ENCODE measurements at regions not wholly inside any gene's neighbourhood (a gene's known extent, or its start where the extent isn't known, plus 50 kb on each side); places are given as distances from the start of the nearest gene placed in this dataset.

DNA sequence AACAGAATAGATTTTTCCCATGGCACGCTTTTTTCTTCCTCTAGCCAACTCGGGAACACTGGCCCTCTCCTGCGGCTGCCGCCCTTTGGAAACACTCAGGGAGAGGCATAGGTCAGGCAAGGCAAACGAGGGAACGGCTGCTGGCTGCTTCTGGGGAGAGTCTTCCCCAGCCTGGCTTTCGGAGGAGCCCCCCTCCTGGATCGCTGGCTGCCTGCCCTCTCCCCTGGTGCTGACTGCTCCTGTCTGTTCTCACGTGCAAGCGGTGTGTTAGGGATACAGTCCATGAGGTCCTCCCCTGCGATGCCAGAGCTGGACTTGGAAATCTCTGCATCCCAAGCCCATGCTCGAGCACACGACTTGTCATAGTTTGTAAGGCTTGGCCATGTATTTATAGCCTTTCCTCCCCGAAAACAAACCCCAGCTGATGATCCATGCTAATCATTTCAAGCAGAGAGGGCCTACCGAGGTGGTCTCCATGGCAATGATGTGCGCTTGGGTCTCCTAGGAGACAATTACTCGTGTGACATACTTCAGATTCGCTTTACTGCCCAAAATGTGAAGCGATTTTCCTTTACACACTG lies 315.6 kb upstream of the ATP10A start:
- DNase-seq, result no peak

DNA sequence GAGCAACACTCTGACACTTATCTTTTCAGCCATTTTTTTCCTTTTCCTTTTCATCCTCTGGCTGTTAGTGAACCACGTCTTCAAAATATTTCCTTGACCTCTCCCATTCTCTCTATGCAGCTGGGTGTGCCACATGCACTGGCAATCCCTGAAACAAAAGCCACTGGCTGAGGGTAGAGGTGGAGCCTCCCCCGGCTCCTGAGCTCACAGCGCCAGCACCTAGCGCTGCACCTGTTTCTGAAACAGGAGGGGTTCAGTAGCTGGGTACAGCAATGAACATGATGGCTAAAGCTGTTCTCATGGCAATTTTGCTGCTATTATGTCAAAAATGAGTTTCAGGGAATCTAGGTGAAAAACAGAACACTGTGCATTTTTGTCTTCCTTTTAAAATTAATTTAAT lies 314.7 kb upstream of the ATP10A start:
- DNase-seq, result no peak

DNA sequence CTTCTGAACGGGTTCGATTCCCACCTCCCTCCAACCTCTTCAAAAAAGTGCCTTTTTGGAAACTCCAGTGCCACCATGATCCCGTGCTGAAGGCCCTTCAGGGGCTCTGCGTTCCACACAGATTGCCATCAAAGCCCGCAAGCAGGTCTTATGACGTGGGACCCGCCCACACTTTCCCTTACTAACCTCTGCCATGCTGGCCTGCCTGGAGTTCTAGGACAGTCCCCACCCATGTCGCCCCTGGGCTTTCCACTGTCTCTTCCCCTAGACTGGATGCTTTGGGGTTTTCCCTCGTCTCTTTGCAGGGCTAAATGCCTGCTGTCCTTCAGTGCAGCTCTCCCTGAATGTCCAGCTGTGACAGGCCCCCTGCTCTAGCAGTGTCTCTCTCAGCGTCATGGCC lies 313.7 kb upstream of the ATP10A start:
- no peak for DNase-seq

DNA sequence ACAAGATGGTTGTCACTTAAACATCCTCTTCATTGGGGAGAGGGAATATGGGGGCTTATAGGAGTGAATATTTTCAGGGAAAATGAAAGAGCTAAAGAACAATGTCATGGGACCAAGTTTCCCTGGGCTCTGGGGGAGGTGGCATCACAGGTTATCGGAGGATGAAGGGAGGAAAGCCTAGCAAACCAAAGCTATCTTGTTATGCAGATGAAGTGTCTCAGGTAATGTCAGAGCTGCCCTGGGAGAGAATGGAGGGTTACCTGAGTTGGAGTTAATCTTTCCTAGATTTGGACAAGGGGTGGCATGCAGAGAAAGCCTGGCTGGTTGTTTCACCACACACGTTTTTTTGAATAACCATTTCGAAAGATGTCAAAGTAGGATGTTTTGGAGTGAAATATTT lies 308.1 kb upstream of the ATP10A start:
- no peak for DNase-seq

DNA sequence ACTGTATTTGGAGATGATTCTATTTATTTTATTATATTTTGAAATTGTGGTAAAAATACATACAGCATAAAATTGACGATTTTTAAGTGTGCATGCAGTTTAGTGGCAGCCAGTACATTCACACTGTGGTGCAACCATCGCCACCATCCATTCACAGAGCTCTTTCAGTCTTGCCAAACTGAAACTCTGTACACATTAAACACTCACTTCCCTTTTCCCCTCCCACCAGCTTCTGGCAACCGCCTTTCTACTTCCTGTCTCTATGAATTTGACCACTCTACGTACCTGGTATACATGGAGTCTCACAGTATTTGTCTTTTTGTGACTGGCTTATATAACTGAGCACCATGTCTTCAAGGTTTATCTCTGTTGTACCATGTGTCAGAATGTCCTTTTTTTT lies 303.3 kb upstream of the ATP10A start:
- no peak for DNase-seq

DNA sequence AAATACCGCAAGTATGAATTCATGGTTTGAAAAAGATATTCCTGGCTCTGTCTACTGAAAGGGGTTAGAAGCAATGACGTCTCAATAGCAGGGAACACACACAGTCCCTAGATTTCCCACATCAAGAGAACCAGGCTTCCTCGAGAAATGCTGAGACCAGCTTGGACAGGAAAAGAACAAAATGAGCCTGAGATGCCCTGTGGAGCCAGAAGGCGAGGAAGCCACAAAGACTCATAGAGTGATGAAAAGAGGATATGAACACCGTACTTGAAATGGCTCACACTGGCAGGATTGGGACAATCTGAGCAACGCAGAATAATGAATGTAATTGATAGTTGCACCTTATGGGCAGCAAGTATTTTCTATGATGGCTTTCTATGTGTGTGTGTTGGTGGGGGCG lies 302.4 kb upstream of the ATP10A start:
- DNase-seq, result no peak

DNA sequence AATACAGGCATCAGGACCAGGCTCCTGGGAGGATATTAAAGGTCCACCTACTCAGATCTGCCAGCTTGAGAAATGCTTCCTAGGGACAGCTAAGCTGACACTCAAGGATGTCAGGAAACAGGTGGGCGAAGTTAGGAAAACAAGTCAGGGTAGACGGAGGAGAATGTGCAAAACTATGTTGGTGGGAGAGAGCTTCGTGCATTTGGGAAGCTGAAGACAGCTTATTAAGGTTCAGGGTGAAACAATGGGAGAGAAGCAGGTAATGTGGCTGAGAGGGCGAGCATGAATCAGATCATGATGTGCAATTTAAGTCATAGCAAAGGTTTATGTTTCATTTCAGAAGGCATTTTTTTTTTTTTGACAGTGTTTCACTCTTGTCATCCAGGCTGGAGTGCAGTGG lies 297.2 kb upstream of the ATP10A start:
- DNase-seq, result no peak

DNA sequence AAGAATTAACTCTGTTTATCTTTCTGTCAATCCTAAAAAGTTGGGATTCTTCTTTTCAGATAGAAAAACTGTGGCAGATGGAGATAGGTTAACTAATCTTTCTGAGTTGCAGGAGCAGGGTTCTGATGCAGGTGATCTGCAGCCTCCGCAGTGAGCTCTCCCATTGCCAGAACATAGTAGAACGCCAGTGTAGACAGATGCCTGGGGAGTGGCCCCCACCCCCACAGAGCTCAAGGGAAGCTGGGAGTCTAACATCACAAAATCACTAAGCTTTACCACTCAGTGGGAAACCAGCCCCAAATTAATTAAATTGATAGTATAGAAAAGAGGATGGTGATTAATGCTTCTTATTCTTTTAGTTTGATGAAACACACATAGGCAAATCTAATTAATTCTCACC lies 295.0 kb upstream of the ATP10A start:
- DNase-seq, result no peak

DNA sequence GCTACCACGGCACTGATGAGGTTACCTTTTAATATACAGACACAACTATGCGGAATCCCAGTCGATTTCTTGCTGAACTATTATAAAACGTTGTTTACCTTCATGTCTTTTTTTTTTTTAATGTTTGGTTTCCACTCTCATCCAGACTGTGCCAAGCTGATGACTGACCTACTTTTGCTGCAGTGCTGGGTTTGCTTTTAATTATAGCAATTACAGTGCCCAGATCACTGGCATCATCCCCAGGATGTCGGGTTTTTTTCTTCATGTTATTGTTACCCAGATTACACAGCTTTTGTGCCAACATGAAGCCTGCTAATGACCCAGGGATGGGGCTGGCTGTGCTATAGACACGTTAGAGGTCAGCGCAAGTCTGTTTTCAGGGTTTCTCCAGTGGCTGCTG lies 294.0 kb upstream of the ATP10A start:
- DNase-seq, result no peak

DNA sequence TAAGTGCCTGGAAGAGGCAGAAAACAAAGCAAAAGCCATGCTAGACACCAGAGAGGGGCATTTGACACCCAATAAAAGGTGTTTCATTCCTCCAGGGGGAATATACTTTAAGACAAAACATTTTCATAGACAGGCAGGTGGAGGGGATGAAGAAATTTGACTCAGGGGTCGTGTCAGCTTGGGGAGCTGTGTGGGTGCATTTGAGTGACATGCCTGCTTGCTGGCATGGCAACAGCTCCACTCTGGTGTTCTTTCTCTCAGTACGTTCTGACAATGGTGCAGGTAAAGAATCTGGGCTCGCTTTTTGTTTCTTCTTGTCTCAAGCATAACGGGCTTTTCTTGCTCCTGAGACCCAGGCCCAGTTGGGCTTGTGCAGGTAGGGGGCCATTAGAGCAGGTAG lies 292.9 kb upstream of the ATP10A start:
- no peak for DNase-seq

DNA sequence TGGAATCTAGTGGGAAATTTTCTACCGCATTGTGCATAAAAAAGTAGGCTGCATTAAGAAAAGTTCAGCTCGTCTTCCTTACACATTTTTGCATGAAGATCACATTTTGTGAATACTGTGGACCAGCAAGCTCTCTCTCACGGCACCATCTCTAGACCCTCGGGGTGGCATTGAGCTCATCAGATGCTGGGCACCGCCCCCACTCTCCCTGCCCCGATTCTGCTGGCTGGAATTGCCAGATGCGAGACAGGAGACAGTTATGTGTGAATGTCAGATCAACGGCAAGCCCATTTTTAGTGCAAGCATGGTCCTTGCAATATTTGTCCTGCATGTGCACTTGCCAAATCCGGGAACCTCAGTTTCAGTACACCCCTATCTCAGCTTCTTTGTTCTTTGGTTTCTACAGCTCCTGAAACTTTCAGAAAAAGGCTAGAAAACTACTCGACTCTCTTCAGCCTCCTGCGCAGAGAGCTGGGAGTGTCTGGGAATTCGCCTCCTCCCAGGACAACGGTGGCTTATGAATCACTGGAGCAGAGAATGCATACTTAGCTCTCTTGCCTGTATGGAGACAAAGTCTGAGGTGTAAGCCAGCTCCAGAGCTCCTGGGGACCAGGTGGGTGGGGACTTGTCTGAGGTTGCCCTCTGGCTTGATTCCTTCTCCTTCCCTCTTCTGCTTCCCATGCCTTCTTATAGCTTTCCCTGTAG lies 285.2 kb upstream of the ATP10A start:
- DNase-seq, result no peak

DNA sequence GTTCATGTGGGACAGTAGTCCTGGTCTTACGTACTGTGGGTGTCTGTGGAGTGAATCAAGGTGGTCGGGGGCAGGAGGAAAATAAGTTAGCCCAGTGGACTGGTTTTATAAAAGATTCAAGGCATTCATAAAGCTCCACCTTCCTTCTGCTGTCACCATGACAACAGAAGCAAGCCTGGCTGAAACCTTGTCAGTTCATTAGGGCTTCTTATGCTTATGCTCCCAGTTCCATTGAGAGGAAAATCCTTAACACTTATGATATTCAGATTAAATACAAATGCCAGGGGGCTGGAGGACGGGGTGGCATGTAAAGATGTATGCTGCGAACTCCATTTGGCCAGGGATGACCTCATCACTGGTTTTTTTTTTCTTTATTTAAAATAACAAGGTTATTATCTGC lies 283.1 kb upstream of the ATP10A start:
- no peak for DNase-seq

DNA sequence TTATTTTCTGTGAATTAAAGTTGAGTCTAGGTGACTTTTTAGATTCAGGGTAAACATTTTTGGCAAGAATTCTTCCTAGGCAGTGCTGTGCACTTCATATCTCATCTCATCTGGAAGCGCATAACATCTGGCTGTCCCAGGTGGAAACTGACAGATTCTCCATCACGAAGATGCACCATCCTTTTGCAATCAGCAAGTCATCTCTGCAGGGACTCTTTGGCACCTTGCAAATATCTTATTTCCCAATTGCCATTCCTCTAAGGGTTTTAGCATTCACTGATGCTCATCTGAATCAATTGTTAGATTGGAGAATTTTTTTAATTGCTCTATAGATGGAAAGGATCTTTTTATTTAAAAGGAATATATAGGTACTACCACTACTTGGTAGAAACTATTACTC lies 282.7 kb upstream of the ATP10A start:
- no peak for DNase-seq

DNA sequence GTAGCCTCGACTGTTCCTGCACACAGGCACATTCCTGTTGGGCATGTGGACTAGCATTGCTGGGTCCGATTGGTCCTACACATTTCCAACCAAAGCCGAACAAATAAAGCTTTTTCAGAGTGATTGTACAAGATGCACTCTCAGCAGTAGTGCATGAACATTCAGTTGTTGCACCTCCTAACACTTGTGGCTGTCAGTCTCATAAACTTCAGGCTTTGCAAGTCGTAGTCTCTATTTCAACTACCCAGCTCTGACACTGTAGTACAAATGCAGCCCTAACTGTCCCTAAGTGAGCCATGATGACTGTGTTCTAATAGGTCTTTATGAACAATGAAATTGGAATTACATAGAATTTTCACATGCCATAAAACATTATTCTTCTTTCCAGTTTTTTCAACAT lies 281.7 kb upstream of the ATP10A start:
- no peak for DNase-seq

DNA sequence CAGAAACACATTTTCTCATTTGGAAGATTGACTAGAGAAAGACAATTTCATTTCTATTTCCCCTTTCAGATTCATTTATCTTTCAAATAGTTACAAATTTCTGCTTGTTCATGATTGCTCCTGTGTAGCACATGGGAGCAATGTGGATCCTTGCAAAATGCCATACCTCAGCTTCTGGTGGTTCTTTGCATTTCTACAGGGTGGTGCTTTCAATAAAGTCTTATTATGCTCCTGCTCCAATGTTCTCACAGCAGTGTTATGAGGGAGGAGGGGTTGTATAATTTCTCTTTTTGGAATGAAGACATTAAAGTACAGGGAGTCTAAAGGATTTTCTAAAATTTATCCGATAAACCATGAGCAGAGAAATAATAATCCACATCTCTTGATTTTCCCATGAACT lies 280.1 kb upstream of the ATP10A start:
- no peak for DNase-seq

DNA sequence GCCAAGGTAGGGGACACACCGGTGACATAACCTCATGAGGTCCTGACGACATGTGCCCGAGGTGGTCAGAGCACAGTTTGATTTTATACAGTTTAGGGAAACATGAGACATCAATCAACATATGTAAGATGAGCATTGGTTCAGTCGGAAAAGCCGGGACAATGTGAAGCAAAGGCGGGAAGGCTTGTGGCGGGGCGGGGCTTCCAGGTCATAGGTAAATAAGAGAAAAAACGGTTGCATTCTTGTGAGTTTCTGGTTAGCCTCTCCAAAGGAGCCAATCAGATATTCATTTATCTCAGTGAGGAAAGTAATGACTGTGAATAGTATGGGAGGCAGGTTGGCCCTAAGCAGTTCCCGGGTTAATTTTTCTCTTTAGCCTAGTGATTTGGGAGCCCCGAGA lies 271.7 kb upstream of the ATP10A start:
- no peak for DNase-seq

DNA sequence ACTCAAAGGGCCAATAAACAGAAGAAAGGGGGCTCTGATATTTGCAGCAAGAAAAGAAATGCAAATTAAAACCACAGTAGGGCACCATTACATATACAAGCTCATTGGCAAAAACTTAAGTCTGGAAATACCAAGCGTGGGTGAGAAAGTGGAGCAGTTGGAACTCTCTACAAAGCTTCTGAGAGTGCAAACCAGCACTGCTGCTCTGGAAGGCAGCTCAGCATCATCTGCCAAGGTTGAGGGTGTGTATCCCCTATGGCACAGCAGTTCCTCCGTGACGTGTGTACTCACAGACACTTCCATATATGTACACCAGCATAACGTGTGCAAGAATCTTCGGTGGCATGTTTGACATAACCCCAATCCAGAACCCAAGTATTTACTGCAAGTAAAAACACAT lies 271.0 kb upstream of the ATP10A start:
- DNase-seq, result no peak

DNA sequence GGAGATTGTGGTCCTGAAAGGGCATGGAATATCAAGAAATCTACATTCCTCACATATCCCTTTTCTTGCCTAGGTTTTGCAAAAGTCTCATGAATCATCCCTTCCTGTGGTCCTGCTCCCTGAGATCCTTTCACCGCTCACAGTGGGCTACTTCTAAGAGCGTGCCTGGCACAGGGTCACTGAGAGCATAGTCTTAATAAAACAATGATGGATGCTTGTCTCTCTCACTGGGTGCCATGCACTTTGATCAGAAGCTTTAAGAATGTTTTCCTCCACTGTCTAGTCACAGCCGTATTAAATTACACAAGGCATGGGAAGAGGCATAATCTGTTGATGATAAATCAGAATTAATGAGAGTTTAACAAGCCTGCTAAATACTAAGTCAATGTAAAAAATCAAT lies 269.7 kb upstream of the ATP10A start:
- no peak for DNase-seq

DNA sequence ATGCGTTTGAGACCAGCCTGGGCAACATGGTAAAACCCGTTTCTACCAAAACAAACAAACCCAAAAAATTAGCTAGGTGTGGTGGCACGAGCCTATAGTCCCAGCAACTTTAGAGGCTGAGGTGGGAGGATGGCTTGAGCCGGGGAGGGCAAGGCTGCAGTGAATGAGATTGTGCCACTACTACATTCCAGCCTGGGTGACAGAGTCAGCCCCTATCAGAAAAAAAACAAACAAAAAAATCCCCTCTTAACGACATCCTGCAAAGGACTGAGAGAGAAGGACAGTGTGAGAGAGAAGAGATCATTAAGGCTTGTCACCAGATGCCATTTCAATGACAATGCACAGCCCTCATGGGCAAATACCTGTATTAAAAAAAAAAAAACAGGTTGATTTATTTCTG lies 266.7 kb upstream of the ATP10A start:
- DNase-seq, result no peak

DNA sequence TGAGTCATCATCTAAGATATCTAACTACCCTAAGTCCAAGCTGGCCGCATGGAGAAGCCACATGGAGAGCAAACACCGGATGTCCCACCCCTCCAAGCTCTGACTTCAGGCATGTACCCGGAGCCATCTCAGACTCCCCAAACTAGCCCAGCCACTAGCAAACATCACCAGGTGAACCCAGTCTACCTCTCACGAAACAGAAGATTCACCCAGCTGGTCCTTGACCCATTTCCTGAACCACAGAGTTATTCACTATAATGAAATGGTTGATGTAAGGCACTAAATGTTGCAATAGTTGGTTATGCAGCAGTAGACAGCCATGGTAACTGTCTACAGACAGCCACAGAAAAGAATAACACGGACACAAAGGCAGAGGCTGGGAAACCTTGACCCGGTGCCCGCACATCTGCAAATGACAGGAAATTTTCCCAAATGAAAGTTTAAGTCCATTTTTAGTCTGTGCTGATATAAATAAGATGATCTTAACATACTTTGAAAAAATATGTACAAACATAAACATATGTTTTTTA lies 265.5 kb upstream of the ATP10A start:
- no peak for DNase-seq

DNA sequence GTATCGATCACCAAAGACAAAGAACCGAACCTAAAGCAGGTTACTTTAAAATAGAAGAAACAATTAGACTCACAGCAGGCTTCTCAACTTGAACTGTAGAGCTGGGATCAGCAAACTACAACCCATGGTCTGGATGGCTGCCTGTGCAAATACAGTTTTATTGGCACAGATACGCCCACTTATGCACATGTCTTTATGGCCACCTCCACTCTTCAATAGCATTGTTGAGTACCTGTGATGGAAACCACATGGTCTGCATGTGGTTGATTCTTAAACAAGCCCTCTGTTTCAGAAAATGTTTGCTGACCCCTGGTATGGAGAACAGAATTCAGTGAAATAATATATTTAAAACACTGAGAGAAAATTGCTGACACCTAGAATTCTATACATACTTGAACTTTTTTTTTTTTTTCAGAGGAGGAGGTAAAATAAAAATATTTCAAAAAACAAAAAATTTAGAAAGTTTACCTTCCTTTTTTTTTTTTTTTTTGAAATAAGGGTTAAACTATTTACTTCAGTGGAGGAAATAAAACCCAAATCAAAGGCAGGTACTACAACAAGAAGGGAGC lies 263.8 kb upstream of the ATP10A start:
- DNase-seq, result no peak

DNA sequence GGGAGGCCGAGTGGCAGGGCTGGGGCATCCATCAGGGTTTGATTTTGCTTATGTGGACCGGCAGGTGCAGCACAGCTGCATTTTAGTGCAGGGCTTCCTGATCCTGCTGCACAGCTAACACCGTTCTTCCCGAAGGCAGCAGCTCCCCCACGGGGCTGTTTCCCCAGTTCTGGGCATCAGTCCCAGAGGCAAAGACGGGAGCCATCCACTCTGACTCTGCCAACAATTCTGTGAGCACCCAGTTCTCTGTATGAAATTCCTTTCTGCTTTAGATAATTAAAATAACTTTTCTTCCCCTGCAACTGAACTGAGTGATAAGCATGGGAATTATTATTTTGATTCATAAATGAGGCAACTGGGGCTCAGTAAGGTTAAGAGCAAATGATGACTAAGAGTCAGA lies 262.9 kb upstream of the ATP10A start:
- DNase-seq, result no peak

DNA sequence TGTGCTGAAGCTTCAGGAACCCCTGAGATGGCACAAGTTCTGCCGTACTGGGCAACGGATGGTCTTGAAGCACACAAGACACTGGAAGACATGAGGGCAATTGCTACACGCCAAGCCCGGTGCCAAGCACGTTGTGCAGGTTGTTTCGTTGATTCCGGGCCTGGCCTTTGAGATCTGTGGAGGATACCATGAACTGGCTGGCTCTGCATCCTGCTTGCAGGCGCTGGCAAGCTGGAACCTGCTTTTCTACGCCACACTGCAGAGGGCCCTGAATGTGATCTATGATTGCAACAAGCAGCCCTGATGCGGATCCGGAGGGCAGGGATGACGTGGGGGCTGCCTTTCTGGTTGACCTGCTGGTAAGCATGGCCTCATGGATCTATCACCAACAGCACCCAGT lies 262.5 kb upstream of the ATP10A start:
- DNase-seq, result no peak

DNA sequence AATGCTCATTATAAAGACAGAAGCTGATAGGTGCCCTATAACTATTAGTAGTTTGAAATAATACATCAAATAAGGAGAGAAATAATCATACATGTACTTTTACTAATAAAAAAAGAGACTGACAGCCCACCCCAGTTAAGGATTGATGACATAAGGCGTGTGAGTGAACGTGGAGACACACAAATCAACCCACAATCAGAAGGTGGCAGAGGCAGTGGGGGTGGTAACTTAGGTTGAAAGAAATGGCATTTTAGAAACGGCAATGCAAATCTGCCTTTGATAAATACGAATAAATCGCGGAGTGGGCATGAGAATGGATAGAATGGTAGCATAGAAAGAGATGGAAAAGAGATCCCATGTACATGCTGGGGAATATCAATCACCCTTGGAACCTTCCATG lies 256.2 kb upstream of the ATP10A start:
- no peak for DNase-seq

Measured in activated CD8-positive, alpha-beta memory T cell treated with anti-CD3 and anti-CD28 coated beads, Interleukin-2, amount 50 U/mL, for 4 hours (primary cell).